Pancreas (tissue), 10 donors: ENCODE measurements at regions not wholly inside any gene's neighbourhood (a gene's known extent, or its start where the extent isn't known, plus 50 kb on each side); places are given as distances from the start of the nearest gene placed in this dataset.

ENCODE experiments used
- ATAC-seq, 4 donors: fragments of 200-7000 bp; cut with Tn5 transposase; one replicate each; pipeline versions ENCODE4 v1.8.0 to v1.9.1; 2020; ENCODE audit warnings: mild to moderate bottlenecking in 4 of 4, moderate library complexity in 4 of 4
- DNase-seq, 6 donors: peaks; one replicate each; pipeline ENCODE4 v3.0.0-alpha.2; 2020
- FAIRE-seq: peaks from 2 replicates; lab custom pipeline; 2012; peaks lifted over from hg19 to GRCh38; lab: Jason Lieb, UNC
- H3K27ac ChIP-seq, 4 donors: fragments of 200-600 bp; sonication (generic); 1 replicate in 3 of 4; 2 replicates in 1 of 4; pipeline versions ENCODE4 v1.5.0 to v1.8.0; 2020
- H3K27me3 ChIP-seq, 4 donors: fragments of 200-600 bp; one replicate each; pipeline ENCODE4 v1.8.0; 2021
- H3K36me3 ChIP-seq, 3 donors: fragments of 200-600 bp; sonication (generic) in 1 of 3; one replicate each; pipeline versions ENCODE4 v1.5.0 to v1.8.0; 2020 to 2021
- H3K4me1 ChIP-seq, 3 donors: fragments of 200-600 bp; one replicate each; pipeline ENCODE4 v1.8.0; 2021
- H3K4me3 ChIP-seq, 4 donors: fragments of 200-600 bp; sonication (generic) in 2 of 4; one replicate each; pipeline versions ENCODE4 v1.5.0 to v1.8.0; 2020 to 2021
- H3K9me3 ChIP-seq, 4 donors: fragments of 200-600 bp; one replicate each; pipeline ENCODE4 v1.8.0; 2021
- WGBS, 2 donors: extraction: QIAGEN DNeasy Blood & Tissue Kit; methylation state at CpG; one replicate each; pipeline ENCODE4 v1.1.7; 2013; 5-methylcytosine and 5-hydroxymethylcytosine counted together
- intact Hi-C, 3 donors: fragments of 100-400 bp; cut with DNase I; formaldehyde crosslinking; loops; one replicate each; pipeline versions ENCODE4 v1.11.1 to v1.14.2; 2022
- TF ChIP-seq, protein P1 (sequence below), 4 donors: fragments of 200-600 bp; sonication (generic) in 3 of 4; IDR thresholded peaks; one replicate each; pipeline versions ENCODE4 v1.5.0 to v1.8.0; 2021; ENCODE audit warnings: antibody characterized with exemption in 4 of 4
- donor health status: healthy with polysubstance abuse.
- donor health status: DM: no; HTN: no; CAD: no; lungs with moderate emphysema.
- donor health status: DM: no; HTN: no; CAD: no.
- donor health status: control.
- donor health status: control.
- donor health status: Bipolar disorder and iron deficiency.
- donor health status: DM: yes; HTN: yes; CAD: no.
- donor health status: DM: no; HTN: no; CAD: no.
- donor health status: DM: no; HTN: no; CAD: no.
- donor health status: DM: yes; HTN: yes; CAD: no.

DNA sequence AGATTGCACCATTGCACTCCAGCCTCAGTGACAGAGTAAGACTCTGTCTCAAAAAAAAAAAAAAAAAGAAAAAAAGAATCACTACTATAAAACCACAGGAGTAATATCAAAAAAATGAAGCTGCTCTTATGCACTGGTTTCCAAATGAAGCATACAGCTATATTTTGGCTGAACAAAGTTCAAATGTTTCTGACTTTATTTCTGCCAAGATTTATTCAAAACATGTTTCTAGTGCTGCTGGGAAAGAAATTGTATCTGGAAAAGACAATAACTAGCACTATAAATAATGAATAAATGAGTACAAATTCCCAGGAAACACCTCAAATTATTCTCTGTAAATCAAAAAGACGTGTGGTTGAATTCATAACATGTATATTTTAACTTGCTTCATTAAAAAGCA is 102.5 kb upstream of the MME start:
- DNase-seq (no peak), ATAC-seq (no peak), FAIRE-seq (no peak)
- H3K4me3 ChIP-seq = no peak overlapping the region
- H3K27ac ChIP-seq = no peak overlapping the region
- no peaks in the 10 kb centered on the region for H3K27me3 ChIP-seq
- intact Hi-C loops = no loop called here
- peaks cover 0 to 5% (median 0%) of the 10 kb centered on the region in 3 donors for H3K4me1 ChIP-seq
- 59 to 79% methylated on average over 1 of the region's 1 CpG for WGBS, 2 donors
- no peaks in the 10 kb centered on the region for H3K36me3 ChIP-seq
- TF ChIP-seq, protein P1, sequence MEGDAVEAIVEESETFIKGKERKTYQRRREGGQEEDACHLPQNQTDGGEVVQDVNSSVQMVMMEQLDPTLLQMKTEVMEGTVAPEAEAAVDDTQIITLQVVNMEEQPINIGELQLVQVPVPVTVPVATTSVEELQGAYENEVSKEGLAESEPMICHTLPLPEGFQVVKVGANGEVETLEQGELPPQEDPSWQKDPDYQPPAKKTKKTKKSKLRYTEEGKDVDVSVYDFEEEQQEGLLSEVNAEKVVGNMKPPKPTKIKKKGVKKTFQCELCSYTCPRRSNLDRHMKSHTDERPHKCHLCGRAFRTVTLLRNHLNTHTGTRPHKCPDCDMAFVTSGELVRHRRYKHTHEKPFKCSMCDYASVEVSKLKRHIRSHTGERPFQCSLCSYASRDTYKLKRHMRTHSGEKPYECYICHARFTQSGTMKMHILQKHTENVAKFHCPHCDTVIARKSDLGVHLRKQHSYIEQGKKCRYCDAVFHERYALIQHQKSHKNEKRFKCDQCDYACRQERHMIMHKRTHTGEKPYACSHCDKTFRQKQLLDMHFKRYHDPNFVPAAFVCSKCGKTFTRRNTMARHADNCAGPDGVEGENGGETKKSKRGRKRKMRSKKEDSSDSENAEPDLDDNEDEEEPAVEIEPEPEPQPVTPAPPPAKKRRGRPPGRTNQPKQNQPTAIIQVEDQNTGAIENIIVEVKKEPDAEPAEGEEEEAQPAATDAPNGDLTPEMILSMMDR (IDR thresholded peaks at IDR 0.05) = no peak
- H3K9me3 ChIP-seq = no peaks in the 10 kb centered on the region

DNA sequence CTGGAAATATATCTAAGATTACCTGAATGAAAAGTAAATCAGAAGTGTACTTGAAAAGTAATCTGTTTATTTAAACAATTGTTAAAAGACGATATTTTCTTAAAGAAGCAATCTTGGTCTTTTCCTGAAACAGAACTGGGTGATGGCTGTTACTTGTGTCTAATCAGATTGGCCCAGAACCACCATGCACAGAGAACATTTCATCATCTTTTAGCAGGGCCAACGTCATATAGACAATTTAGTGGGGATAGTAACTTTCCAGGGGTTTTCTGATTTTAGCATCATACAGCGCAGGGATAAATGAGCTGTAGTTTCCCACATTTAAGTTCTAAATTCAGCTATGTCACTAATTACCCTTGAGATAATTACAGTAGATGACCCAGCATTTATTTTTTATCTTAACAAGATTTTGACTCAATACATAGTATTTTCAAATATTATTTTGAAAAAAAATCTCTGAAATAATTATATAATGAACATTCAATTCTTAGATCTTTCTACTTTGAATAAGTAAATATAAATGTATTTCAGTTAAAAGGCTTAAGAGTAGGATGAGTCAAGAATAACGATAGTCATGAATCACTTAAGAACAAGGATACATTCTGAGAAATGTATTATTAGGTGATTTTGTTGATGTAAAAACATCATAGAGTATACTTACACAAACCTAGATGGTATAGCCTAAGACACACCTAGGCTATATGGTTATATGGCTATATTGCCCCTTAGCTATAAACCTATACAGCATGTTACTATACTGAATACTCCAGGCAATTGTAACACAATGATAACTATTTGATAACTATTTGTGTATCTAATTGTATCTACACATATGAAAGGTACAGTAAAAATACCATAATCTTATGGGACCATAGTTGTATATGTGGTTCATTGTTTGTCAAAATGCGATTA is 103.8 kb upstream of the MME start:
- WGBS, 2 donors = 80 to 82% methylated on average over 5 of the region's 5 CpGs
- no peak for ATAC-seq

DNA sequence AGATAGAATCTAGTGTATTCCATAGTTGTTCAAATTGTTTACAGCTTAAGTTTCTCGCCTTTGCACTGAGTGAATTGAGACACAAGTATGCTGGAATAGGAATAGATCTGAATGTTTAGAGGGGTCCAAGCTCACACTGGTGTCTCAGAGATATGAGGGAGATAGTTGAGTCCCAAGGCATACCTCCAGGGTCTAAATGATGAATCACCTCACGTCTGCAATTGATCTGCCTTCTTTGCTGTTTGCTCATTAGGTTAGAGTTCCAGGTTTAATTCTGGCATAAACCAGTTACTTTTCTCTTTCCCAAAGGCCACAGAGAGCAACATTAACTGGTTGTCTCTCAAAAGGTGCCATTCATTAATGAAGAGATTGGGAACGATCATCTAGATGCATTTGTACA is 106.3 kb upstream of the MME start:
- no peaks in the 10 kb centered on the region for H3K9me3 ChIP-seq
- intact Hi-C loops = no loop called here
- H3K27ac ChIP-seq = no peak overlapping the region
- no peak for ATAC-seq
- DNase-seq = no peak
- no peaks in the 10 kb centered on the region for H3K27me3 ChIP-seq
- no peak for FAIRE-seq
- H3K4me1 ChIP-seq = no peaks in the 10 kb centered on the region
- H3K36me3 ChIP-seq = no peaks in the 10 kb centered on the region
- 63 to 74% methylated on average over 3 of the region's 3 CpGs for WGBS, 2 donors
- TF ChIP-seq, protein P1 (IDR thresholded peaks at IDR 0.05) = no peak
- H3K4me3 ChIP-seq = no peak overlapping the region

More for the DNA sequence above, 103.8 kb upstream of the MME start:
- Histone ChIP-seq H3K9me3 (no peaks in the 10 kb centered on the region), H3K4me1 (no peaks in the 10 kb centered on the region), H3K27ac (no peak overlapping the region), H3K36me3 (no peaks in the 10 kb centered on the region), H3K27me3 (no peaks in the 10 kb centered on the region), H3K4me3 (no peak overlapping the region)
- FAIRE-seq (no peak), DNase-seq (no peak)
- TF ChIP-seq, protein P1 (IDR thresholded peaks at IDR 0.05) = no peak
- intact Hi-C loops = no loop called here

DNA sequence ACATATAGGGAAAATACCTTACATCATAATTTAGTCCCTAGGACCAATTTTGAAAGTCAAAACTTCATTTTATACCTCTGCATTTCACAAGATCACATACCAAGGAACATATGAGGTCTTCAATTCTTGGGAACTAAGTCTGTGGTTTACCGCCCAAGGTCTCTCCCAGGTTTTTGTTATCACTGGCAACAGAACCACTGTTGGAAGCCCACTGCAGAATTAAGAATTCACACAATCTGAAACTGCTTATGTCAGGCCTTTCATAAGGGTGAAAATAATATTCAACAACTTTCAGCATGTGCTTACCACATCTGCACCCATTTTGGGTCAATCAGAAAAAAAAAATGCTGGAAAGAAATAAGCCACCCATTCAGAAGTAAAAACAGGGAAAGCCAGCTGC is 107.2 kb upstream of the MME start:
- Histone ChIP-seq H3K9me3 (no peaks in the 10 kb centered on the region), H3K27ac (no peak overlapping the region), H3K27me3 (no peaks in the 10 kb centered on the region), H3K36me3 (no peaks in the 10 kb centered on the region), H3K4me1 (no peaks in the 10 kb centered on the region), H3K4me3 (no peak overlapping the region)
- ATAC-seq = no peak
- no peak for FAIRE-seq
- DNase-seq = no peak
- intact Hi-C loops = no loop called here
- TF ChIP-seq, protein P1 (IDR thresholded peaks at IDR 0.05) = no peak
- 90 to 92% methylated on average over 1 of the region's 1 CpG for WGBS, 2 donors

DNA sequence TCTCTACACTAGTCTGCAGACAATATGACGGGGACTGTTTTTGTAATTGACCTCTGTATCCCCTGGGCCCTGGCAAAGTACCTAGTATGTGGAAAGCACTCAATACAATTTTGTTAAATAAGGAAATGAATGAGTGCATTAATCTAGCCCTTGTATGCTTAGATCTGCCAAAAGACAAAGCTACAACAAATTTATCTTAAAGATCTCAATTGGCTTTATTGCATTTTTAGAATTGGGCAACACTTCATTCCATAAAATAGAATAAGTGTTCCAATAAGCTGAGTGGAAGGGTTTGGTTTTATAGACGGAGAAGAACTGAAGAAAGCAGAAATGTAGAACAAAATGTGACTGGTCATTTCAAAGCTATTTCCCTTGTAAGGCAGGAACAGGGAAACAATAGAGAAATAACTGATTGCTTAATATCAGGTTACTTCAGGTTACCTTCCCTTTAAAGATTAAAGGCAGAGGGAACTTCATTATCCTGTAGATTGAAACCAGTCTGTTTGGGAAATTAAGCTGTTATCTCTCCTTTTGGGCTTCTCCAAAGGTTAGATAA is 108.3 kb upstream of the MME start:
- Histone ChIP-seq H3K4me3 (no peak overlapping the region), H3K36me3 (no peaks in the 10 kb centered on the region), H3K4me1 (no peaks in the 10 kb centered on the region), H3K27ac (peak overlapping the region in 1 of 4 donors; percentile 15), H3K27me3 (no peaks in the 10 kb centered on the region), H3K9me3 (no peaks in the 10 kb centered on the region)
- TF ChIP-seq, protein P1 (IDR thresholded peaks at IDR 0.05) = no peak
- intact Hi-C loops = no loop called here
- no peak for FAIRE-seq
- DNase-seq = no peak
- peak in 3 of 4 donors; percentile 41 to 50 (median 49) for ATAC-seq
- 40 to 56% methylated on average over 2 of the region's 2 CpGs for WGBS, 2 donors
